Right renal cortex interstitium (tissue), 3 donors: ENCODE measurements at regions not wholly inside any gene's neighbourhood (a gene's known extent, or its start where the extent isn't known, plus 50 kb on each side); places are given as distances from the start of the nearest gene placed in this dataset.
"Not testable (repeated sequence)": the region's sequence is repeated elsewhere in the genome, so short reads cannot be mapped to it uniquely, and the experiment has no call there.

Source experiments
- DNase-seq, 3 donors: peaks; one replicate each; pipeline ENCODE4 v3.0.0-alpha.2; 2013; ENCODE audit warnings: low read depth in 3 of 3, low spot score in 2 of 3

DNA sequence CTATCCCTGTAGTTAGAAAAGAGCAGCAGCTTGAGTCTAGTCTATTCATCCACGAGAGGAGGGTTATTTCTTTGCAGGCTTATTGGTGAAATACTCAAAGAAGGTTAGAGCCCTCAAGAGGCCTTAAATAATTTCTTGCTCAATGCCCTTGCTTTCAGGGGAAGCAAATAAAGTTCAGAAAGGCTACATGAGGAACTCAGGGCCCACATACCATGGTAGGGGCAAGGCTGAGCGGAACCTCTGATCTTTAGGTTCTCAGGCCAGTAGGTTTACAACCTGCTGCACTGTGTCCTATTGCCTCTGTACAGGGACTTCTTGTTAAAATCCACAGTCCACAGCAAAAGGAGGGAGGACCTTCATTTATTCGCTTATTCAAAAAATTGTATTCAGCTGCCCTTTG lies 101.7 kb downstream of the ADAMTS15 start:
- DNase-seq, result no peak

DNA sequence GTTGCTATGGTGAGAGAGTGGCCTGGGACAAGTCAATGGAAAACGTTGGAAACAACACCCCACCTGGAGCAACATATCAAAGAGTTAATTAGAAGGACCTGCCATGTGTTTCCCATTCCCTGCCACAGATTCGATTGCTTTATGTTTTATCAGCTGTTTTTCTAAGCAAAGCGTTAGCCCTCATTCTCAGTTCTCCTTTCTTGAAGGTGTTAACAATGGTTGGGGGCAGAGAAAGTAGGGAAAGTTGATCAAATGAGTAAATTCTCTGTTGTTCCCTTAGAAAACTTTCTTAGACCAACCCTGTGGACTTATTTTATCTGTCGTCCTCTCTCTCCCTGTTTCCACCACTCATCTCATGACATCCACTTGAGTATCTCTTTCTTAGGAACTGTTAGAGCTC lies 102.5 kb downstream of the ADAMTS15 start:
- DNase-seq, result no peak

DNA sequence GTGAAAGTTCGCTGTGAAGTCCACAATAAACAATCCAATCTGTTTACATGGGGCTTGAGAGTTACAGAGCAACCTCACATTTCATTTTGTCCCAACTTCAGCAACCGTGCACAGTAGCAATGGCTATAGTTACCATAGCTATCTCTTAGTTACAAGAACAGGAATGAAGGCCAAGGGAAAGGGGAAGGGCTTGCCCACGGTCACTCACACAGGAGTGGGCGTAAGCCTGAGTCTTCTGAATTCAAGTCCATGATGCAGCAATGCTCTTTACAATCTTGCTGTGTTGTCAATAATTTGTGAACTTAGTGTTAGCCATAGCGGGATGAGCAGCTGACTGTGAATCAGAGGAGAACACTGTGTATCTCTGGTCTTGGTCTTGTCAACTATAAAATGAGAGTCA lies 102.9 kb downstream of the ADAMTS15 start:
- no peak for DNase-seq

DNA sequence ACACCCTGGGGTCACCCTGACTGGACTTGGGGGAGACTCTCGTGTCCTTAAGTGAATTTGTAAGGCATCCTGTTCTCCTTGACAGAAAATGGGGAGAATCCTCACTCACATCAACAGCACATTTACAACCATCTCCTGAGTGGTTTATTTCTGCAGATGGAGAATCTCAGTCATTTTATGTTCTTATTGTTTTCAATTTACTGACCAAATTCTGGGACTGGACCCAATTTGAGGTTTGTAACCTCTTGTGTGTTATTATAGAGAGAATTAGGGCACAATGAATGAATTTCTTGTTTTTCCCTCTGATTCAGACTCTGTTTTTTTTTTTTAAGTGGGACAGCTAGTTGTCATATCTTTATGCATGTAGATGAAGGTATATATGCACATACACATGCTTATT lies 104.9 kb downstream of the ADAMTS15 start:
- no peak for DNase-seq

DNA sequence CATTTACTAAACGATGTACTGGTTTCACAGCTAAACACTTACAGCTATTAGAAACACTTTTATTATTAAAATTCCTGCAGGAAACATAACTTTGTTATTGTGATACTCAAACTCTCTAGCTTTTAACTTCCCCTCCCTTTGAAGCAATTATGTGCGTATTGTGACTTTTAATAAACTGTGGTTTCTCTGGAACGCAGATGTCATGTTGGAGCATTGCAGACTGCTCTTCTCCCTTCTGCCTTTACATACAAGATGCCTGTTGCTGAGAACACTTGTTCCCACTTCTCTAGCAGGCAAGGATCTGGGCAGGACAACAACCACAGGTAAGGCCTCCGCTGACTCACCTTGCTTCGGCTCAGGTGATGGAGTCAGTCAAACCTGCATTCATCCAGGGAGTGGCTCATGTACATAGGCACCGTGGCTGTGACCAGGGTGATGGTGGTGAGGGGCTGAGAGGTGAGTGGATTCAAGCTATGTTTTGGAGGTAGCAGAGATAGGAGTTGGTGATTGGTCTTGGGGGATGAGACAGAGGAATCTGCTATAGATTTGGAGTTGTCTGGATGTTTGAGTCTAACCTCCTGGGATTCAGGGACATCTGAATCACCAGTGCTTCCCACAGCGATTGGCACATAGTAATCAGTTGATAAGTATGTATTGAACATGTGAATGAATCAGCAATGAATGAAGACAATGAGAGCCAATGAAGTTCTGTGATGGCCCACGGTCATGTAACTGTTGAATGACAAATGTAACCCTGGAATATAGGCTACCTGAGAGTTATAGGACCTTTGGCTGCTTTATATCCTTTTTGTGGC lies 106.0 kb downstream of the ADAMTS15 start:
- no peak for DNase-seq

DNA sequence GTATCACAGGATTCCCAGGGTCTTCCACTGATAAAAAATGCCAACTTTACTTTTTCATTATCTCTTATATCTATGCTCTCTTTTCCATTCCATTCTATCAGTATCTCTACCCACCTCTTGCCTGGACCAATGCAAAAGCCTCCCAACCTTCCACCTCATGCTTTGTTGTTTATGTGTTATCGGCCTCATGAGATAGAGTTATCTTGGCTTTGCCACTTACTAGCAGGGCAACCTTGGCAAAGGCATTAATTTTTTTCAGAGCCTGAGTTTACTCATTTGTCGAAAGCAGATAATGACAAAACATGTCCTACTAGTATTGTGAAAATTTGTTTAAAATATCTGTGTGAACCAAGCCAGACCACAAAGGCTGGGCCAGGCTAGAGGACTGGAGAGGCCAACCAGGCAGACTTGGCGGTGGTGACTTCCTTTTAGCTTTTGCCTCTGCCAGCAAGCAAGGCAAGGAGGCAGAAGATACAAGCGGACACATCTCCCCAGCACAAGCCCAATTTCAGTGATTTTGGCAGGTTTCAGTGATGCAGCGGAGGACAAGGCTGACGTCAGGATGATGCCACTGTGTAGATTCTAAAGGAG lies 106.9 kb downstream of the ADAMTS15 start:
- DNase-seq, result no peak

DNA sequence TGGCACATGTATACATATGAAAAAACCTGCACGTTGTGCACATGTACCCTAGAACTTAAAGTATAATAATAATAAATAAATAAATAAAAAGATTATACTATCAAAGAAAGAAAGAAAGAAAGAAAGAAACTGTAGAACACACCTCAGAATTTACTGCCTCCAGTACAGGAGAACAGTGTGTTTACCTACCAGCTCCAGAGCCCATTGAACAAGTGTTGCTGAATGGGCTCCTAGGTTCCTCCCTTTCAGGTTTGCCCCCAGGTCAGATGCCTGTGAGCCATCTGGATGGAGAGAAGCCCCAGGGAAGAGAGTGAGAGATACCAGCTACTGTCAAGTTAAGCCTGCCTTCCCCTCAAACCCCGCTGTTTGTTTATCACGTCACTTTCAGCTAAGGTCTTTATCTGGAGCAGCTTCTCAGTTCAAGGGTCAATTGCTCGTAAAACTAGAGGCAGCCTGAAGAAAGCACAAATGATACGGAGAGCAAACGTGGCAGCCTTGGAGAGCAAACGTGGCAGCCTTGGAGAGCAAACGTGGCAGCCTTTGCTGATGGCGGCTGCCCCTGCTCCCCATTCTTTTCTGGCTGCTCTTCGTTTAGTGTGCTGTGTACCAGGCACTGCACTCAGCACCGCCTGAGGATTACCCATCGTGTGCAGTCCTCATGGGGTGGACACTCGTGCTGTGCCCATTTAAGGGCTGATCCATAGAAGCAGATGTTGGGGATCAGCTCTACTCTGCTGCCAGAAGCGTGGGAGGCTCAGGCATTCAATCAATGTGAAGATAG lies 111.7 kb downstream of the ADAMTS15 start:
- no peak for DNase-seq

DNA sequence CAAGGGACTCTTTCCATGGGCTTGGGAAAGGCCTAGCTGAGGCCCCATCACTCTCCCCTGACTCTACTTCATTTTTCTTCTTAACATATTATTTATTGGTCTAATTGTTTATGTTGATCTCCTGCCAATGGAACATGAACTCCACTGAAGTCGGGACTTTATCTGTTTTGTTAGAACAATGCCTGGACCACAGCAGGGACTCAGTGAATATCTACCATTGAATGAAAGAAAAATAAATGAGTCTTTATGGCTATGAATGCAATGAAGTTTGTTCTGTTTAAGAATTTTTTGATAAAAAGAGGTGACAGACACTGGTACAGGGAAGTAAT lies 112.3 kb downstream of the ADAMTS15 start:
- DNase-seq, result no peak

DNA sequence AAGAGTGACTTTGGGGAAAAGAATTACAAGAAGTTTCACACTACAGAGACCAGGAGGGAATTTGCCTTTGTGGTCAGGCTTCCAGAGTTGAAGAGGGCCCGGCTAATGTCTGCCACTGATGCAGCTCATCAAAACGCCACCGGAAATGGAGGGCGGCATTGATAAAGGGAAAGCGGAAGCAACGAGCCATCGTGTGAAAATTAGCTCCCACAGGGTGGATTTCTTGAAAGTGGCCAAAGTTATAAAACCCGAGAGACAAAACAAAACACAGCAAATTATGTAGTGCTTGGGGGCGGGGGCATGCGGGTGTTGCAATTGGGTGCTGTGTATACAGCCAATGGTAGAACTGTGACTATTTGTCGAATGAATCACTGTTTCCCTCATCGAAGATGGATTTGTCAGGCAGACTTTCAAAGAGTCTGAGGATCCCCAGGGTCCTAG lies 113.0 kb downstream of the ADAMTS15 start:
- DNase-seq, result no peak

DNA sequence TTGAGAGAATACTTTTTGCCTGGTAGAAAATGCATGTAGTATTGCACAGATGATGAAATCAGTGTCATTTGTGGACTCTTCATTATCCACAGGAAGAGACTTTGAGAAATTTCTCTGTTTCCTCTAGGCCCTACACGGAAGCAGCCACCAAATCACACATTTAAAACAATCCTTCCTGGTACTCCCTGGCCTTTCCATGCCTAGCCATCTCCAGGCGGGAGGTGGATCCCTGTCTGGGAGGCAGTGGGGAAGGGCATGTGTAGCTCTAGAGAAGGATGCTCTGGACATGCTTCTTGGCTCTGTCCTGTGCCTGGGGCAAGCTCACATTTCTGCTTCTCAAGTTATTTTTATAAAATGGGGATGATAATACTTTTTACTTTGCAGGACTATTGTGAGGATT lies 114.1 kb downstream of the ADAMTS15 start:
- DNase-seq, result no peak

DNA sequence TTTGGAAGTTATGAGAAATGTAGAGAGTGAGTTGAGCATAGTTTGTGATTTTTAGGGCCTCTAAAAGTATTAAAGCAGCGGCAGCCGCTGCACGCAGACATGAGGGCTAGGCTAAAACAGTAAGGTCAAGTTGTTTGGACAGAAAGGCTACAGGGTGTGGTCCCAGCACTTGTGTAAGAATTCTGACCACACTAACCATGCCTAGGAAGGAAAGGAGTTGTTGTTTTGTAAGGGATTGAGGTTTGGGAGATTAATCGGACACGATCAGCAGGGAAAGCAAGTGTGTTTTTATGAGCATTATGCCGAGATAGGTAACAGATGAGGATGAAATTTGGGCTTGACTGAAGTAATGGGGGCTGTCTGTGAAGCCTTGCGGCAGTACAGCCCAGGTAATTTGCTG lies 117.9 kb downstream of the ADAMTS15 start:
- DNase-seq, result not testable (repeated sequence)

DNA sequence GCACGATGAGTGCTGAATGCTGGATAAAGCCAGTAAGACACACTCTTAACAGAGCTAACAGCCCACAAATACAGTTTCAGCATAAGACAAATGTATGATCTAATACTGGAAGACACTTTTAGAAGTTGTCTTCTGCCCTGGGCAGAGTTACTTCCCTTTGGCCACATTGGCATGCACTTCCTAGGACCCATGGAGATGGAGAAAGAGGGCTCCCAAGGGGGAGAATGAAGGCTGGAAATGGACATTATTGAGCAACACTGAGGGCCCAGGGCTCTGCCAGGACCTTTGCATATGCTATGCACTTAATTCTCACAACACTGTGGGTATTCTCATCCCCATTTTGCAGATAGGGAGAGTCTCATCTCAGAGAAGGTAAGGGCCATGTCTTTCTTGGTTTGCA lies 123.1 kb downstream of the ADAMTS15 start:
- no peak for DNase-seq

DNA sequence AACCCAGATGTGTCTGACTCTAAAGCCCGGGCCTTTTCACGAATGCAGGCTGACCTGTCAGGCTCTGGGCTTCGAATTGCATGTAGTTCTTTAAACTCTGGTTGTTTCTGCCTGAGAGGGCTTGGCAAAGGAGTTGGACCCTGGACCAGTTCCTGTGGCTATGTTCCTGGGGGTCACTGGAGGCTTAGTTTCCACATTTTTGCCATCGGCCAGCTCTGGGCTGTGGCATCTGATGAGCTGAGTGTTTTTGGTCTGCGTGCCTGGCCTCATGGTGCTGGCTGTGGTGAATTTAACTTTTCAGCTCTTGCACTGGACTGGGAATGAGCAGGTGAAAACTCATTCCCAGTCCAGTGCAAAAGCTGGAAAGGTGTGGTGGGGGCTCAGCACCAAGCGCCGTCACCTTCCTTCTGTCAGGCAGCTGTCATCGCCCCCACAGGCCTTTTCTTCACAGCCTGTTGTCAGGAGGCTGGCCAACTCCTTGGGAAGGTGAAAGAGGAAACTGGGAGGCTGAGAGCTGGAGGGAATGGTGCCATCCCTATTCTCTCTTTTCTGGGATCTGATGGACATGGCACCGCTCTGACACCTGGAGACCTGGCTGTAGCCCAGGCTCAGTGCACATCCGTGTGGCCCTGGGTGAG lies 123.6 kb downstream of the ADAMTS15 start:
- no peak for DNase-seq

DNA sequence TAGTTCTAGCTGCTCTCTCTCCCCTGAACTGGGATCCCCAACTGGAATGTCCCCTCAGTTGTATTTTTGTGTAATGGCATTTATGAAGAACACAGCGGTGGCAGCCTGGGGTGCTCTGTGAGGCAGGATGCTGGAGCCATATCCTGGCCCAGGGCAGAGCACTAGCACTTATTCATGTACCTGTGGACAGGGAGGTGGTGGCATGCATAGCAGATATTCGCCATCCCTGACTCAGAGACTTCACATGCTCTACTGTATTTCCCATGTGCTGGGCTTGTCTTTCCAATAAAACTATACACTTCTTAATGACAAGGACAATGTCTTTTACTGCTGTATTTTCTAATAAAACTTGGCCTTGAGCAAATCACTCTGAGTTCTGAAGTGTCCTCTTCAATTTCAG lies 125.3 kb downstream of the ADAMTS15 start:
- DNase-seq, result no peak

DNA sequence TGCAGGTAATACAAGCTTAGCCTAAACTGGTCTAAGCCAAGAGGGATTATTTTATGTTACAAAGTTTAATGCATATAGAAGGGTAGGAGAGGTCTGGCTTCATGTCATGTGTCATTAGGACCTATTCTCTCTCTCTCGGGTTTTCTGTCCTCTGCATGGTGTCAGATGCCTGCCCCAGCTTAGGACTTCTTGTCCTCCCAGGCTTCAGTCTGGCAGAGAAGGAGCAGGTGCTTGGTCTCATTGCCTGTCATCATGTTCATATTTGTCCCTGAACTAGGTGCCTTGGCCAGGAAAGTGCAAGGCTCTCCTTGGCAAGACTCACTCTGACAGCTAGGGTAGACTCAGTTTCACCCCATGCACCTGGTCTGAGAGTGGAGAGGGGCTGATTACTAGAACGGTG lies 126.3 kb downstream of the ADAMTS15 start:
- DNase-seq, result no peak

DNA sequence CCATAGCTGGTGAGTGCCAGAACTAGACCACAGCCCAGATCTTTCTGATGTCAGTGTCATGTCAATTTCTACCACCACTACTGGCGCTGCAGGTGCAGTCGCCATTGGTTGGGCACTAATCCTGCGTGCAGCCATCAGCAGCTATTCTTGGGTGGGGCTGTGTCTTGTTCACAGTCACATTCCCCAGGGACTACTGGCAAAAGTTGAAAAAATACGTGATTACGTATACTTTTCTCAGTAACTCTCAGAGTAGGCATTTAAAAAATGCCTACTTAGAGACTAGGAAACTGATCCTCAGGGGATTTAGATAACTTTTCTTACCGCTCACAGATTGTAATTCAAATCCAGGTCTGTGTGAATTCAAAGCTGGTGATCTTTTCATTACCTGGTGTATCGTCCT lies 127.7 kb downstream of the ADAMTS15 start:
- no peak for DNase-seq

DNA sequence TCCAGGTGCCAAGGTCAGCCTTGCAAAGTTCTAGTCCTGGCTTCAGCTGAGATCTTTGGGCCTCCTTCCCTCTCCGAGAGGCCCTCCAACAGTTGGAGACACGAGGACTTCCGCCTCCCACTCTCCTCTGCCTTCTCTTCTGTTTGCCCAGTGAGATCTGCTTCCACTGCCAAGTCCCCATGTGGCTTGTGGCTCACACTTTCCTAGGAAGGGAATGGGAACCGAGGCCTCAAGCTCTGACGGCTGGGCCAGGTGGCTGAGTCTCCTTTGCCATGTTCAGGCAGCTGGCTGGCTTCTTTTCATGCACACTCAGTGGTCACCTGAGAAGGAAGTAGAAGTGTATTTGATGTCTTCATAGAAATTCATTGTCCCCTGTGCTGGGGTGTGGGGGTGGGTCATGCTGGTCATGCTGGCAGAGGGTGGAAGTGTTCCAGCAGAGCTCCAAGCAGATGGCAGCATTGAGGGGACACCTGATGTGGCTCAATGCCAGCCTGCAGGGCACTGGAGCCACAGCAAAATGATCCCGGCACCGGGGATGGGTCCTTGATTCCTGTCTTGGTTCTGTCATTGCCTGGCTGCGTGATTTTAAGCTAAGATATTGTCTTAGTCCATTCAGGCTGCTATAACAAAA lies 130.4 kb downstream of the ADAMTS15 start:
- no peak for DNase-seq

DNA sequence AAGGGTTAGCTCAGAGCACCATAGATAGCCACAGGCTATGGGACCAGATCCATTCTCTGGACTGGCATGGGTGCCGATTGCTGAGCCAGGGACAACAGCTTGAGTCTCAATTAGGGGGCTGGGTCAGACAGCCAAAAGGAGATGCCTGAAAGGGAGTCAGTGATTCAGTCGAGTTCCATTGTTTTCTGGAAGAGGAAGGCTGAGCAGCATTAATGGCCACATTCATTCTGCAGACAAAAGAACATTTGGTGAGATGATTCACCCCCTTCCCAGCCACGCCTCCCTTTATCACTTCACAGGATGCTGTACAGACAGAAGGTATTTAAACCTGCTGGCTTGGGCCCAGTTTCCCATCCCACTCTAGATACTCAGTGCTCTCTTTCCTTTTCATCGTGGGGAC lies 131.9 kb downstream of the ADAMTS15 start:
- no peak for DNase-seq

DNA sequence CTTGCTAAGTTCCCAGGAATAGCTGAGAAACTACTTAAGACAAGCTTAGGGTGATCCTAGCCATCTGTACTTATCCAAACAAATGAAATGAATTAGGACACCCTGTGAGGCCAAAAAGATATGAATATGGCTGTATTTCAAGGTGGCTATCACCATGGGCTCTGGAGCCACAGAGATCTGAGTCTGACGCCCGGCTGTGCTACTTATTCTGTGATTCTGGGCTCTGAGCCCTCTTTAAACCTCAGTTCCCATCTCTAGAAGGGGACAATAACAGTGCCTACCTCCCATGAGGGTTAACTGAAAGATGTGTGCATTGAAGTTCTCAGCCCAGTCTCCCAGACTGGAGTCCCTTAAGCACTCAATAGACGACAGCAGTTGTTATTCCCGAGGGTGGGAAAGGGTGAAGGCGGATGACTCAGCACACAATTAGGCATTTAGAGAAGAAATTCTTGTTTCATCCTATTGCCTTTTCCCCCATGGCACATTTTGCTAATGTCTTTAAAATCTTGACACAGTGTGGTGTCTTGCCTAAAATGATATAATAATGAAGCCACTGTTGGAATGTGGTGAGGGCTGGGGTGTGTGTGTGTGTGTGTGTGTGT lies 132.5 kb downstream of the ADAMTS15 start:
- DNase-seq, result no peak

DNA sequence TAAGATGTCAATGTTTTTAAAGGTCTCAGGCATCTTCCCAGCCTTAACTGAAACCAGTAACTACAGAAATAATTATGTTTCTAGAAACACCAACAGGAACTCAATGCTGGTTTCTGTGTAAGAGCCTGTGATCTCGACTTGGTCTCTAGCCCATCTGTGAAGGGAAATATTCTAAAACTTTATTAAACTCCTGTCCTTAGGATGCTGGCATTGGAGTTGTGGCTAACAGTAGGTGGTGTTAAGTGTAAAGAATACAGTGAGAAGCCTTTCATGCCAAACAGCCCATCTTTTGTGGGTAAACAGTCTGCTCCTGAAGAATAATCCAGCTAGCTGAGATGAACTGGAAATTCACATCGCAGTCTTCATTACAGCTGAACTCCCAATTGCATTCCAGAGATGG lies 133.2 kb downstream of the ADAMTS15 start:
- DNase-seq, result no peak

DNA sequence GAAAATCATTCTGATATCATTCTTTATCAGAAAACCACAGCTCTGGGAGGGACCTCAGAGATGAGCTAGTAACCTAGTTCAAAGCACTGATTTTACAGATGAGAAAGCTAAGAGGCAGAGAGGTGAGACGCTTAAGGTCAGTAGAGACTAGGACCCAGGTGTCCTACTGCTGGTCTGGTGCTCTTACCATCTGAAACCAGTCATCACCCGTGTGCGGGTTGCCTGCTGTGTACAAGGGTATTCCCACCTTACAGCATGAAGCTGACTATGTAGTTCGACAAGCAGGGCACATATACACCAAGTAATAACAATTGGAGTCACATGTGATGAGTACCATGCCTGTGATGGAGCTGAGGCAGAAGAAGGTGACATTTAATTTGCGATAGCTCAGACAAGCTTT lies 133.7 kb downstream of the ADAMTS15 start:
- no peak for DNase-seq
